CD14-positive monocyte (primary cell): ENCODE measurements at regions not wholly inside any gene's neighbourhood (a gene's known extent, or its start where the extent isn't known, plus 50 kb on each side); places are given as distances from the start of the nearest gene placed in this dataset.

ENCODE experiments used
- DNase-seq, 3 donors: peaks; one replicate each; pipeline ENCODE4 v3.0.0-alpha.2; 2011 to 2022
- H2AFZ ChIP-seq: 2 replicates; pipeline ENCODE4 v1.6.0; 2012; ENCODE audit warnings: mild to moderate bottlenecking, low read depth, low read length, inconsistent platforms; ENCODE audit not compliant: insufficient read depth, poor library complexity, severe bottlenecking
- H3K27ac ChIP-seq, 2 donors: 1 replicate in 1 of 2; 2 replicates in 1 of 2; pipeline ENCODE4 v1.5.1; 2012 to 2013; ENCODE audit warnings: low read length in 2 of 2, control low read depth in 1 of 2, inconsistent platforms in 1 of 2, low read depth in 1 of 2, mild to moderate bottlenecking in 1 of 2
- H3K27me3 ChIP-seq, 2 donors: one replicate each; pipeline versions ENCODE4 v1.6.0 to v1.6.1; 2011 to 2013; ENCODE audit warnings: low read length in 2 of 2; ENCODE audit not compliant: control insufficient read depth in 2 of 2, insufficient read depth in 2 of 2
- H3K36me3 ChIP-seq, 2 donors: replicated peaks in 1 of 2; 1 replicate in 1 of 2; 2 replicates in 1 of 2; pipeline versions ENCODE4 v1.5.1 to v1.6.1; 2012 to 2013; ENCODE audit warnings: low read length in 2 of 2, control low read depth in 1 of 2, inconsistent platforms in 1 of 2, mild to moderate bottlenecking in 1 of 2; ENCODE audit not compliant: insufficient read depth in 2 of 2, control insufficient read depth in 1 of 2
- H3K4me1 ChIP-seq, 2 donors: 1 replicate in 1 of 2; 2 replicates in 1 of 2; pipeline versions ENCODE4 v1.5.1 to v1.6.1; 2012 to 2013; ENCODE audit warnings: low read length in 2 of 2, control low read depth in 1 of 2, inconsistent platforms in 1 of 2, mild to moderate bottlenecking in 1 of 2, moderate library complexity in 1 of 2; ENCODE audit not compliant: insufficient read depth in 2 of 2, control insufficient read depth in 1 of 2
- H3K4me2 ChIP-seq: replicated peaks from 2 replicates; pipeline ENCODE3; 2012; ENCODE audit warnings: low read length, moderate library complexity, mild to moderate bottlenecking; ENCODE audit not compliant: poor library complexity, severe bottlenecking; ENCODE audit errors: extremely low read depth
- H3K4me3 ChIP-seq, 3 experiments: fragments of 200-600 bp in 1 of 3; sonication (generic) in 1 of 3; replicated peaks in 1 of 3; 1 replicate in 2 of 3; 2 replicates in 1 of 3; pipeline ENCODE4 v1.5.1; 2011 to 2013; ENCODE audit warnings: low read length in 3 of 3, mild to moderate bottlenecking in 3 of 3, control low read depth in 2 of 3, low read depth in 2 of 3, inconsistent platforms in 1 of 3, moderate library complexity in 1 of 3
- H3K79me2 ChIP-seq: 2 replicates; pipeline ENCODE4 v1.6.0; 2012; ENCODE audit warnings: mild to moderate bottlenecking, control low read depth, inconsistent platforms, low read length, moderate library complexity; ENCODE audit not compliant: insufficient read depth
- H3K9ac ChIP-seq: 2 replicates; pipeline ENCODE4 v1.6.0; 2017; ENCODE audit warnings: low read length, mild to moderate bottlenecking; ENCODE audit not compliant: insufficient read depth, poor library complexity, severe bottlenecking
- H3K9me3 ChIP-seq, 2 donors: replicated peaks in 1 of 2; 1 replicate in 1 of 2; 2 replicates in 1 of 2; pipeline versions ENCODE4 v1.5.1 to v1.6.1; 2012 to 2013; ENCODE audit warnings: low read length in 2 of 2, control low read depth in 1 of 2; ENCODE audit not compliant: control insufficient read depth in 1 of 2, insufficient read depth in 1 of 2
- H4K20me1 ChIP-seq: 2 replicates; pipeline ENCODE4 v1.6.0; 2012; ENCODE audit warnings: mild to moderate bottlenecking, low read length, control low read depth, moderate library complexity; ENCODE audit not compliant: insufficient read depth
- H3K27ac Mint-ChIP-seq, 7 donors: one replicate each; pipeline ENCODE4 v1.8.0; 2020; ENCODE audit warnings: mild to moderate bottlenecking in 7 of 7, mixed read lengths in 7 of 7, moderate library complexity in 6 of 7, inconsistent platforms in 2 of 7
- H3K27me3 Mint-ChIP-seq, 3 donors: one replicate each; pipeline ENCODE4 v1.8.0; 2021 to 2022; ENCODE audit warnings: low read depth in 3 of 3, mild to moderate bottlenecking in 3 of 3, mixed read lengths in 3 of 3, moderate library complexity in 3 of 3, inconsistent platforms in 1 of 3
- H3K36me3 Mint-ChIP-seq, 2 donors: one replicate each; pipeline ENCODE4 v1.8.0; 2020; ENCODE audit warnings: mixed read lengths in 2 of 2, inconsistent platforms in 1 of 2, mild to moderate bottlenecking in 1 of 2
- H3K4me1 Mint-ChIP-seq: one replicate; pipeline ENCODE4 v1.8.0; 2020; ENCODE audit warnings: mild to moderate bottlenecking, mixed read lengths
- H3K4me3 Mint-ChIP-seq, 2 donors: one replicate each; pipeline ENCODE4 v1.8.0; 2020; ENCODE audit warnings: mild to moderate bottlenecking in 2 of 2, mixed read lengths in 2 of 2, moderate library complexity in 1 of 2
- H3K9me3 Mint-ChIP-seq, 7 donors: one replicate each; pipeline ENCODE4 v1.8.0; 2020 to 2022; ENCODE audit warnings: mixed read lengths in 7 of 7, mild to moderate bottlenecking in 6 of 7, moderate library complexity in 6 of 7, inconsistent platforms in 2 of 7
- WGBS: methylation state at CpG from one replicate; pipeline ENCODE4 v1.1.5; 2013; ENCODE audit warnings: missing lambda C conversion rate; ENCODE audit not compliant: insufficient coverage; 5-methylcytosine and 5-hydroxymethylcytosine counted together
- intact Hi-C, 2 donors: fragments of 100-400 bp; cut with micrococcal nuclease; formaldehyde crosslinking; loops; one replicate each; pipeline versions ENCODE4 v1.15.0 to v1.15.1; 2023
- TF ChIP-seq, protein P1 (sequence below): fragments of 200-600 bp; IDR thresholded peaks from one replicate; pipeline ENCODE4 v1.8.0; 2022; ENCODE audit warnings: antibody characterized with exemption, mild to moderate bottlenecking

DNA sequence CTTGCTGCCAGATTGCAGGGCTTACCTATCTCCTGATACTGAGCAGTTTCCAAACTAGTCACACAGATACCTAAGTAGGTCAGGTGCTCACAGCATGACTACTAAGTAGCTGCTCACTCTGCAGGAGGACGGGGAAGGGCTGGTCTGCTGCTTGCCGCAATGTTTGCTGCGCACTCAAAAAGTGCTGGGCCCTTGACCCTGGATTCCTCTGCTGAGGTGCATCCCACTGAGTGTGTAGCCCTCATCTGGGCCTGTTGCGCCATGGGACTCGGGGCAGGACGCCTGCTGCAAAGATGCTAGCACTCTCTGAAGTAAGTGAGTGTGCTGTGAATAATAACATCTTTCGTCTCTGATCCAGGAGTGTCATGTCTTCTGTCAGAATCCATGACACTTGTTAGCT lies 59.2 kb upstream of the MEDAG start:
- Histone ChIP-seq H3K79me2 (no peaks in the 10 kb centered on the region), H3K4me3 (no peak overlapping the region), H2AFZ (no peak overlapping the region), H3K4me2 (no peak overlapping the region), H3K27ac (no peak overlapping the region), H3K27me3 (no peaks in the 10 kb centered on the region), H3K4me1 (peaks cover 11 to 18% of the 10 kb centered on the region in 2 donors), H3K9me3 (no peaks in the 10 kb centered on the region), H3K36me3 (no peaks in the 10 kb centered on the region), H4K20me1 (no peaks in the 10 kb centered on the region), H3K9ac (no peak overlapping the region)
- no peak for DNase-seq
- intact Hi-C loops: no loop called here
- peak overlapping the region in 1 of 7 donors; percentile 7 for H3K27ac Mint-ChIP-seq
- peaks cover 3 to 8% (median 5%) of the 10 kb centered on the region in 3 donors for H3K27me3 Mint-ChIP-seq
- H3K4me3 Mint-ChIP-seq: no peak overlapping the region
- peaks cover 14% of the 10 kb centered on the region for H3K4me1 Mint-ChIP-seq
- 98% methylated on average over 6 of the region's 7 CpGs for WGBS
- H3K36me3 Mint-ChIP-seq: no peaks in the 10 kb centered on the region
- peaks cover 0 to 6% (median 0%) of the 10 kb centered on the region in 7 donors for H3K9me3 Mint-ChIP-seq
- TF ChIP-seq, protein P1, sequence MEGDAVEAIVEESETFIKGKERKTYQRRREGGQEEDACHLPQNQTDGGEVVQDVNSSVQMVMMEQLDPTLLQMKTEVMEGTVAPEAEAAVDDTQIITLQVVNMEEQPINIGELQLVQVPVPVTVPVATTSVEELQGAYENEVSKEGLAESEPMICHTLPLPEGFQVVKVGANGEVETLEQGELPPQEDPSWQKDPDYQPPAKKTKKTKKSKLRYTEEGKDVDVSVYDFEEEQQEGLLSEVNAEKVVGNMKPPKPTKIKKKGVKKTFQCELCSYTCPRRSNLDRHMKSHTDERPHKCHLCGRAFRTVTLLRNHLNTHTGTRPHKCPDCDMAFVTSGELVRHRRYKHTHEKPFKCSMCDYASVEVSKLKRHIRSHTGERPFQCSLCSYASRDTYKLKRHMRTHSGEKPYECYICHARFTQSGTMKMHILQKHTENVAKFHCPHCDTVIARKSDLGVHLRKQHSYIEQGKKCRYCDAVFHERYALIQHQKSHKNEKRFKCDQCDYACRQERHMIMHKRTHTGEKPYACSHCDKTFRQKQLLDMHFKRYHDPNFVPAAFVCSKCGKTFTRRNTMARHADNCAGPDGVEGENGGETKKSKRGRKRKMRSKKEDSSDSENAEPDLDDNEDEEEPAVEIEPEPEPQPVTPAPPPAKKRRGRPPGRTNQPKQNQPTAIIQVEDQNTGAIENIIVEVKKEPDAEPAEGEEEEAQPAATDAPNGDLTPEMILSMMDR: no peak

DNA sequence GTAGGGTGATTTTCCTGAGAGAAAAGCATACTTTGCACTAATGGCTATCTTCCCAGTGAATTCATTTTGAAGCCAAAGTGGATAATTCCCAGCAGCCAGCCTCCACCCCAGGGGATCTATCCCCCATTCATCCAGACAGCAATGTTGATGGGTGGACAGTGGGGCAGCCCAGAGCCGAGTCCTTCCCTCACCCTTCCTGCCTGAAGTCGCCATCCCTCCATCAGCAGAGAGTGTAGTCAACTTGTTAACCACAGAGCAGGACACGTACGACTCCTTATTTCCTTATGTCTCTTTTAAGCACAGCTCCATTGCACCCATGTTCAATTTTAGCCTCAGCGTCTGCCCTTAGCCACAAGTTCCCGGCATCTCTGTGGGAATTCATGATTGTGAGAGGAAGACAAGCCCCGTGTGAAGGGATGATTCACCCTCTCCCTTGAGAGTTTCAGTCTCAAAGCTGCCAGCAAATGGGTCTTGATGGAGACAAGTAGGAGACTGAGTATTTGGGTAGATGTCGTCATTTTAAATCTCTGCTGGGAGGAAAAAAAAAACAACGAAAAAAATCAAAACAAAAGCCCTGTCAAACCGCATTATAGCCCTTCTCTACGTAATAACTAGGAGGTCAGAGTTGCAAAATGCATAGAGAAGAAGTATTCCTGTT lies 58.3 kb upstream of the MEDAG start:
- H3K36me3 ChIP-seq: no peaks in the 10 kb centered on the region
- H3K4me3 Mint-ChIP-seq: no peak overlapping the region
- no CpG with 5 or more reads among the region's 11 CpGs for WGBS
- H3K27ac Mint-ChIP-seq: peak overlapping the region in 2 of 7 donors; percentile 21 to 52
- H3K4me1 Mint-ChIP-seq: peaks cover 14% of the 10 kb centered on the region
- peak in 1 of 3 donors; percentile 25 for DNase-seq
- H3K36me3 Mint-ChIP-seq: no peaks in the 10 kb centered on the region
- no peak overlapping the region for H2AFZ ChIP-seq
- H3K4me2 ChIP-seq: no peak overlapping the region
- no peak overlapping the region for H3K9ac ChIP-seq
- TF ChIP-seq, protein P1: no peak
- peaks cover 3 to 8% (median 5%) of the 10 kb centered on the region in 3 donors for H3K27me3 Mint-ChIP-seq
- H4K20me1 ChIP-seq: no peaks in the 10 kb centered on the region
- no peak overlapping the region for H3K4me3 ChIP-seq
- H3K4me1 ChIP-seq: peaks cover 11 to 18% of the 10 kb centered on the region in 2 donors
- H3K9me3 ChIP-seq: no peaks in the 10 kb centered on the region
- no peaks in the 10 kb centered on the region for H3K79me2 ChIP-seq
- intact Hi-C loops: no loop called here
- H3K27ac ChIP-seq: no peak overlapping the region
- H3K9me3 Mint-ChIP-seq: peaks cover 0 to 6% (median 0%) of the 10 kb centered on the region in 7 donors
- H3K27me3 ChIP-seq: no peaks in the 10 kb centered on the region
